ENCODE measurements at regions not wholly inside any gene's neighbourhood (a gene's known extent, or its start where the extent isn't known, plus 50 kb on each side); places are given as distances from the start of the nearest gene placed in this dataset.
A peak's percentile ranks its signal among the peaks of the same experiment; 100 is the strongest.

DNA sequence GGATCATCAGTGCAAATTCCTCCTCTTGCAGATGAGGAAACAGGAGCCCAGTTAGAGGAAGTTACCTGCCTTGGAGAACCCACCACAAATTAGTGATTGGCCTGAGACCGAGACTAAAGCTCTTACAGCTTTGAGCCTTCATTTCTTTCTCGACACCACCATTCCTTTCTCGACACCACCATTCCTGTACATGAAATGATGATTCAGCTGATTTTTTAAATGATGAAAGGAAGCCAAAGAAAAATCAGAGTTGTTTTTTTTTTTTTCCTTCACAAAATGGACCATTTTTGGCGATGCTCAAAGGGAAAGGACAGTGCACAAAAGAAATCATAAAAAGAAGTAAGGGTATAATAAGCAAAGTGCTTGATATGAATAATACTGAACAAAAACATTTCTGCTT lies 1080.2 kb upstream of the AUTS2 start:
- DNase-seq (ENCODE audit: low read depth) (no peak), FAIRE-seq (no peak)
- H3K4me3 ChIP-seq (ENCODE audit: low read depth, low read length) = no peak overlapping the region

DNA sequence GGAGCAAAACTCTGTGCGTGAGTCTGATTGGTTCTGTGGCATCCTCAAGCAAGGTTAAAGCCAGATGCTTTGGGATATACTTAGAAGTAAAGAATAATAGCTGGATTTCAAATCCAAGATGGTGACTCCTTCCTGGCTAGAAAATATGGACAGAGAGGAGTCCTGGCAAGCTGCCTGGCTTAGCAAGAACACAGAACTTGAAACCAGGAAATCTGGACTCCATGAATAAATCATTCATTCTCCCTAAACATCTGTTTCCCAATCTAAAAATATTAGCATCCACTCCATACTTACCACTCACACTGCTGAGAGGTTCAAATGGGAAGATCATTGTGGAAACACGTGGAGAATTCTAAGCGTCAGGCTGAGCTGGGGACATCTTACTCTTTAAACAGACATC lies 1074.1 kb upstream of the AUTS2 start:
- TF ChIP-seq, protein P1, sequence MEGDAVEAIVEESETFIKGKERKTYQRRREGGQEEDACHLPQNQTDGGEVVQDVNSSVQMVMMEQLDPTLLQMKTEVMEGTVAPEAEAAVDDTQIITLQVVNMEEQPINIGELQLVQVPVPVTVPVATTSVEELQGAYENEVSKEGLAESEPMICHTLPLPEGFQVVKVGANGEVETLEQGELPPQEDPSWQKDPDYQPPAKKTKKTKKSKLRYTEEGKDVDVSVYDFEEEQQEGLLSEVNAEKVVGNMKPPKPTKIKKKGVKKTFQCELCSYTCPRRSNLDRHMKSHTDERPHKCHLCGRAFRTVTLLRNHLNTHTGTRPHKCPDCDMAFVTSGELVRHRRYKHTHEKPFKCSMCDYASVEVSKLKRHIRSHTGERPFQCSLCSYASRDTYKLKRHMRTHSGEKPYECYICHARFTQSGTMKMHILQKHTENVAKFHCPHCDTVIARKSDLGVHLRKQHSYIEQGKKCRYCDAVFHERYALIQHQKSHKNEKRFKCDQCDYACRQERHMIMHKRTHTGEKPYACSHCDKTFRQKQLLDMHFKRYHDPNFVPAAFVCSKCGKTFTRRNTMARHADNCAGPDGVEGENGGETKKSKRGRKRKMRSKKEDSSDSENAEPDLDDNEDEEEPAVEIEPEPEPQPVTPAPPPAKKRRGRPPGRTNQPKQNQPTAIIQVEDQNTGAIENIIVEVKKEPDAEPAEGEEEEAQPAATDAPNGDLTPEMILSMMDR (IDR thresholded peaks at IDR 0.05; ENCODE audit: insufficient read depth, low read length, severe bottlenecking) = no peak
- H3K4me3 ChIP-seq (ENCODE audit: low read depth, low read length) = no peak overlapping the region
- DNase-seq (ENCODE audit: low read depth) = no peak
- no peaks in the 10 kb centered on the region for H3K27me3 ChIP-seq (ENCODE audit: control insufficient read depth, insufficient read depth, low read length)
- FAIRE-seq = no peak
- no peaks in the 10 kb centered on the region for H3K36me3 ChIP-seq (ENCODE audit: control insufficient read depth, insufficient read depth, low read length)

More for the DNA sequence above, 1080.2 kb upstream of the AUTS2 start:
- TF ChIP-seq, protein P1 (IDR thresholded peaks at IDR 0.05; ENCODE audit: insufficient read depth, low read length, severe bottlenecking) = no peak
- Histone ChIP-seq H3K27me3 (ENCODE audit: control insufficient read depth, insufficient read depth, low read length) (no peaks in the 10 kb centered on the region), H3K36me3 (ENCODE audit: control insufficient read depth, insufficient read depth, low read length) (no peaks in the 10 kb centered on the region)

DNA sequence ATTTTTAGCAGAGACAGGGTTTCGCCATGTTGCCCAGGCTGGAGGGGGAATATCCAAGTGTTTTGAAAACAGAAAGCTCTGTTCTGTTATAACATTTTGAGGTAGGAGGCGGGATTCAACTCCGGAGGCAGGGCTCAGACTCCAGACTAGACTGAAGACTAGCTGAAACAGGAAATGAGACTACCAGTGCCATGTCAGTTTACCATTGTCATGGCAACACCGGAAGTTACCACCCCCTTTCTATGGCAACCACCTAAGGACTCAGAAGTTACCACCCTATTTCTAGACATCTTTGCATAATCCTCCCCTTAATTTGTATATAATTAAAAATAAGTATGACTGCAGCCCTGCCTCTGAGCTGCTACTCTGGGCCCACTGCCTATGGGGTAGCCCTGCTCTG lies 1069.1 kb upstream of the AUTS2 start:
- no peaks in the 10 kb centered on the region for H3K36me3 ChIP-seq (ENCODE audit: control insufficient read depth, insufficient read depth, low read length)
- H3K27me3 ChIP-seq (ENCODE audit: control insufficient read depth, insufficient read depth, low read length) = no peaks in the 10 kb centered on the region
- no peak overlapping the region for H3K4me3 ChIP-seq (ENCODE audit: low read depth, low read length)
- FAIRE-seq = no peak
- no peak for DNase-seq (ENCODE audit: low read depth)
- TF ChIP-seq, protein P1 (IDR thresholded peaks at IDR 0.05; ENCODE audit: insufficient read depth, low read length, severe bottlenecking) = no peak

DNA sequence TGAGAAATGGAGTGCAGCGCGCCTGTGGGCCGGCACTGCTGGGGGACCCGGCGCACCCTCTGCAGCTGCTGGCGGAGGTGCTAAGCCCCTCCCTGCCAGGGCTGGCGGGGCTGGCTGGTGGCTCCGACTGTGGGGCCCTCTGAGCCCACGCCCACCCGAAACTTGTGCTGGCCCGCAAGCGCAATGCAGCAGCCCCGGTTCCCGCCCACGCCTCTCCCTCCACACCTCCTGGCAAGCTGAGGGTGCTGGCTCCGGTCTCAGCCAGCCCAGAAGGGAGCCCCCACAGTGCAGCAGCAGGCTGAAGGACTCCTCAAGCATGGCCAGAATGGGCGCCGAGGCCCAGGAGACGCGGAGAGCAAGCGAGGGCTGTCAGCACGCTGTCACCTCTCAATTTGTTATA lies 1063.0 kb upstream of the AUTS2 start:
- H3K4me3 ChIP-seq (ENCODE audit: low read depth, low read length) = no peak overlapping the region
- TF ChIP-seq, protein P1 (IDR thresholded peaks at IDR 0.05; ENCODE audit: insufficient read depth, low read length, severe bottlenecking) = no peak
- FAIRE-seq (no peak), DNase-seq (ENCODE audit: low read depth) (no peak)
- H3K27me3 ChIP-seq (ENCODE audit: control insufficient read depth, insufficient read depth, low read length) = no peaks in the 10 kb centered on the region
- no peaks in the 10 kb centered on the region for H3K36me3 ChIP-seq (ENCODE audit: control insufficient read depth, insufficient read depth, low read length)

DNA sequence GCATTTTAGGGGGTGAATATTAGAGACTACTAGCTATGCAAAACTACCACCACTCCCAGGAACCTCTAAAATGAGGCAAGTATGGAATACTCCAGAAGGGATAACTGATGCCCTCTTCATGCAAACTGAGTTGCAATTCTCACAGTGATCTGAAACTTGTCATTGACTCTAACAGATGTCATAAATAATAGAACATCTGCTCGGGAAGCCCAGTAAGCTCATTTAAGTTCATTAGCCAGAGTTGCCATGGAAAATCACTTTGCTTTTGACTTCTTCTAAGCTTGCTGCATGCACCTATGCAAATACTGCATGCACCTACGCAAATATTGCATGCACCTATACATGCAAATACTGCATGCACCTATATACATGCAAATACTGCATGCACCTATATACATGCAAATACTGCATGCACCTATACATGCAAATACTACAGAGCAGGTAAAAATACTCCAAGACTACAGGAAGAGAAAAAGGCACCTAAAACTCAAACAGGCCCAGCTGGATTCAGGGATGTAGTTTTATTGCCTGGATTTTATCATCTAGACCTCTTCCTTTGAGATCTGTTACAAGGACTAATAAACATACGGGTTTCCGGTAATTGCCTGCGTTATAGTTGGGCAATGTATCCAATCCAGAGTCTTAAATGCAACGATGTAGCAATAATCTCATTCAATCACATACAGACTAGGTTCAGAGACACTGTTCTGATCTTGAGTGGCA lies 1061.1 kb upstream of the AUTS2 start:
- TF ChIP-seq, protein P1 (IDR thresholded peaks at IDR 0.05; ENCODE audit: insufficient read depth, low read length, severe bottlenecking) = no peak
- no peak for DNase-seq (ENCODE audit: low read depth)
- no peaks in the 10 kb centered on the region for H3K36me3 ChIP-seq (ENCODE audit: control insufficient read depth, insufficient read depth, low read length)
- no peak for FAIRE-seq
- no peaks in the 10 kb centered on the region for H3K27me3 ChIP-seq (ENCODE audit: control insufficient read depth, insufficient read depth, low read length)
- H3K4me3 ChIP-seq (ENCODE audit: low read depth, low read length) = no peak overlapping the region

DNA sequence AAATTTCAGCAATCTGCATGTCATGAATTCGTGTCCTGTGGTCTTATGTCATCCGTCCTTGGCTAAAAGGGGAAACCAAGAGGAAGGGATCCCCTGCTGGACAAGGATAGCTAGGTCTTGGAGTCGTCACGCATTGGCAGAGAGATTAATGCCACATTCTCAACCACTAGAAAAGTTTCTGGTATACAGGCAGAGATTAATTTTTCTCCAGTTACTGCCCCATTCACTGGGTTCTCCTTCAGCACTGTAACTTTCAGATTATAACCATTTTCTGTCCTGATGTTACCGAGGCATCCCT lies 1060.6 kb upstream of the AUTS2 start:
- TF ChIP-seq, protein P1 (IDR thresholded peaks at IDR 0.05; ENCODE audit: insufficient read depth, low read length, severe bottlenecking) = no peak
- FAIRE-seq = peak; percentile 47
- H3K4me3 ChIP-seq (ENCODE audit: low read depth, low read length) = no peak overlapping the region
- no peaks in the 10 kb centered on the region for H3K27me3 ChIP-seq (ENCODE audit: control insufficient read depth, insufficient read depth, low read length)
- H3K36me3 ChIP-seq (ENCODE audit: control insufficient read depth, insufficient read depth, low read length) = no peaks in the 10 kb centered on the region
- no peak for DNase-seq (ENCODE audit: low read depth)
